HFFc6 (cell line): ENCODE measurements at regions not wholly inside any gene's neighbourhood (a gene's known extent, or its start where the extent isn't known, plus 50 kb on each side); places are given as distances from the start of the nearest gene placed in this dataset.
A peak's percentile ranks its signal among the peaks of the same experiment; 100 is the strongest.

Source experiments
- DNase-seq: peaks from one replicate; pipeline ENCODE4 v3.0.0-alpha.2; 2018
- H3K27ac Mint-ChIP-seq: 2 replicates; pipeline ENCODE4 v1.8.0; 2020; ENCODE audit warnings: mild to moderate bottlenecking, mixed read lengths
- H3K27me3 Mint-ChIP-seq: 2 replicates; pipeline ENCODE4 v1.8.0; 2021; ENCODE audit warnings: mild to moderate bottlenecking, moderate library complexity, mixed read lengths; ENCODE audit not compliant: insufficient read depth
- H3K36me3 Mint-ChIP-seq: 2 replicates; pipeline ENCODE4 v1.8.0; 2021; ENCODE audit warnings: low read depth, mixed read lengths
- H3K4me1 Mint-ChIP-seq: 2 replicates; pipeline ENCODE4 v1.8.0; 2020; ENCODE audit warnings: low read depth, mixed read lengths
- H3K4me3 Mint-ChIP-seq: 2 replicates; pipeline ENCODE4 v1.8.0; 2020; ENCODE audit warnings: mild to moderate bottlenecking, moderate library complexity, mixed read lengths
- H3K9me3 Mint-ChIP-seq: 2 replicates; pipeline ENCODE4 v1.8.0; 2020; ENCODE audit warnings: mild to moderate bottlenecking, mixed read lengths
- CTCF ChIP-seq: fragments of 200-600 bp; sonication (generic); IDR thresholded peaks from 2 replicates; pipeline ENCODE4 v1.5.0; 2021; ENCODE audit warnings: antibody characterized with exemption, mild to moderate bottlenecking

- no peaks in the 10 kb centered on the region; the same call in 1 of the 2 replicates for H3K36me3 Mint-ChIP-seq
- peaks cover 10% of the 10 kb centered on the region; the same call in 1 of the 2 replicates for H3K4me1 Mint-ChIP-seq
- TF ChIP-seq CTCF, result no peak
- DNase-seq, result no peak
- no peak overlapping the region for H3K27ac Mint-ChIP-seq
- H3K4me3 Mint-ChIP-seq, result peak overlapping the region; percentile 65; the same call in 1 of the 2 replicates
- peaks cover 21% of the 10 kb centered on the region for H3K9me3 Mint-ChIP-seq
- H3K27me3 Mint-ChIP-seq, result no peaks in the 10 kb centered on the region; the same call in 1 of the 2 replicates
These were observed 160.0 kb downstream of the TBXT start for GRCh38 chr6:166007349-166008263.

- no peak for DNase-seq
- Mint-ChIP-seq H3K27ac (no peak overlapping the region), H3K36me3 (no peaks in the 10 kb centered on the region; the same call in 1 of the 2 replicates), H3K9me3 (peaks cover 14% of the 10 kb centered on the region), H3K4me1 (peaks cover 10% of the 10 kb centered on the region; the same call in 1 of the 2 replicates), H3K27me3 (no peaks in the 10 kb centered on the region; the same call in 1 of the 2 replicates), H3K4me3 (peak overlapping the region; percentile 33; the same call in 1 of the 2 replicates)
- TF ChIP-seq CTCF, result no peak
These were observed 160.8 kb downstream of the TBXT start for GRCh38 chr6:166006900-166007301.

GRCh38 chr6:166005944-166006899 lies 161.4 kb downstream of the TBXT start:
- no peaks in the 10 kb centered on the region; the same call in 1 of the 2 replicates for H3K27me3 Mint-ChIP-seq
- H3K27ac Mint-ChIP-seq, result no peak overlapping the region
- peak overlapping the region; percentile 33; the same call in 1 of the 2 replicates for H3K4me3 Mint-ChIP-seq
- no peak for DNase-seq
- TF ChIP-seq CTCF, result no peak
- peaks cover 17% of the 10 kb centered on the region for H3K9me3 Mint-ChIP-seq
- H3K4me1 Mint-ChIP-seq, result peaks cover 10% of the 10 kb centered on the region; the same call in 1 of the 2 replicates
- no peaks in the 10 kb centered on the region; the same call in 1 of the 2 replicates for H3K36me3 Mint-ChIP-seq

GRCh38 chr6:166005401-166005943 lies 162.2 kb downstream of the TBXT start:
- TF ChIP-seq CTCF, result no peak
- H3K27me3 Mint-ChIP-seq, result no peaks in the 10 kb centered on the region; the same call in 1 of the 2 replicates
- no peak overlapping the region for H3K27ac Mint-ChIP-seq
- H3K36me3 Mint-ChIP-seq, result no peaks in the 10 kb centered on the region; the same call in 1 of the 2 replicates
- H3K4me1 Mint-ChIP-seq, result peaks cover 10% of the 10 kb centered on the region; the same call in 1 of the 2 replicates
- peaks cover 13% of the 10 kb centered on the region for H3K9me3 Mint-ChIP-seq
- H3K4me3 Mint-ChIP-seq, result no peak overlapping the region
- DNase-seq, result no peak

GRCh38 chr6:166004876-166005275 lies 162.8 kb downstream of the TBXT start:
- Mint-ChIP-seq H3K27ac (no peak overlapping the region), H3K27me3 (no peaks in the 10 kb centered on the region; the same call in 1 of the 2 replicates), H3K4me1 (peaks cover 10% of the 10 kb centered on the region; the same call in 1 of the 2 replicates), H3K36me3 (no peaks in the 10 kb centered on the region; the same call in 1 of the 2 replicates), H3K9me3 (peaks cover 8% of the 10 kb centered on the region), H3K4me3 (no peak overlapping the region)
- DNase-seq, result no peak
- TF ChIP-seq CTCF, result no peak
